Endothelial cell of umbilical vein (primary cell): ENCODE measurements at regions not wholly inside any gene's neighbourhood (a gene's known extent, or its start where the extent isn't known, plus 50 kb on each side); places are given as distances from the start of the nearest gene placed in this dataset.

Experiments used
- BruUV-seq: library from RNA; stranded (reverse); fragments of 400-500 nt; replicated peaks from 2 replicates; lab custom pipeline; 2021; lab: Mats Ljungman, UMichigan
- CTCF ChIA-PET: fragments of 300-600, 350-600 bp; sonication (Branson Sonifier 250); formaldehyde crosslinking; loops from one replicate; lab custom pipeline; 2021; ENCODE audit warnings: antibody characterized with exemption, inconsistent platforms; lab: Charles Lee
- POLR2A ChIA-PET: fragments of 300-600, 350-600 bp; sonication (Branson Sonifier 250); formaldehyde crosslinking; loops from one replicate; lab custom pipeline; 2021; ENCODE audit warnings: antibody characterized with exemption, inconsistent platforms; lab: Charles Lee
- DNase-seq: peaks from one replicate; pipeline ENCODE4 v3.0.0-alpha.2; 2011; ENCODE audit warnings: low read depth, low spot score
- FAIRE-seq: peaks from 2 replicates; lab custom pipeline; 2011; peaks lifted over from hg19 to GRCh38; lab: Jason Lieb, UNC
- H2AFZ ChIP-seq: 2 replicates; pipeline ENCODE4 v1.6.0; 2012; ENCODE audit warnings: low read depth, low read length, control low read depth, inconsistent platforms
- H3K27ac ChIP-seq: 2 replicates; pipeline ENCODE4 v1.5.1; 2011; ENCODE audit warnings: low read depth, mild to moderate bottlenecking, control low read depth, low read length, moderate library complexity; ENCODE audit not compliant: insufficient read depth
- H3K27me3 ChIP-seq, 2 experiments: 2 replicates each; pipeline versions ENCODE4 v1.6.0 to v1.6.1; 2011; ENCODE audit warnings: low read length in 2 of 2, mixed read lengths in 1 of 2; ENCODE audit not compliant: control insufficient read depth in 2 of 2, insufficient read depth in 2 of 2
- H3K36me3 ChIP-seq, 2 experiments: 2 replicates in 1 of 2; 3 replicates in 1 of 2; pipeline ENCODE4 v1.5.1; 2011; ENCODE audit warnings: low read length in 2 of 2, mild to moderate bottlenecking in 1 of 2, moderate library complexity in 1 of 2; ENCODE audit not compliant: control insufficient read depth in 2 of 2, insufficient read depth in 2 of 2; ENCODE audit errors: extremely low read depth in 1 of 2
- H3K4me1 ChIP-seq: 3 replicates; pipeline ENCODE4 v1.5.1; 2011; ENCODE audit warnings: mild to moderate bottlenecking, low read length; ENCODE audit not compliant: control insufficient read depth, insufficient read depth; ENCODE audit errors: extremely low read depth
- H3K4me2 ChIP-seq: 2 replicates; pipeline ENCODE4 v1.6.1; 2011; ENCODE audit warnings: low read length, control low read depth, mixed read lengths; ENCODE audit not compliant: insufficient read depth
- H3K4me3 ChIP-seq, 3 experiments: fragments of 200-600 bp in 1 of 3; sonication (generic), shearing (Covaris generic) in 1 of 3; replicated peaks in 1 of 3; 2 replicates each; pipeline ENCODE4 v1.5.1; 2011 to 2016; ENCODE audit warnings: control low read depth in 3 of 3, low read length in 3 of 3, mild to moderate bottlenecking in 2 of 3, inconsistent platforms in 1 of 3, low read depth in 1 of 3, moderate library complexity in 1 of 3; ENCODE audit not compliant: insufficient read depth in 1 of 3
- H3K79me2 ChIP-seq: 2 replicates; pipeline ENCODE4 v1.6.0; 2012; ENCODE audit warnings: low read length, inconsistent platforms; ENCODE audit not compliant: control insufficient read depth, insufficient read depth
- H3K9ac ChIP-seq: replicated peaks from 2 replicates; pipeline ENCODE3; 2011; ENCODE audit warnings: low read length, control low read depth; ENCODE audit not compliant: insufficient read depth; ENCODE audit errors: extremely low read depth
- H3K9me1 ChIP-seq: replicated peaks from 3 replicates; pipeline ENCODE4 v1.6.0; 2011; ENCODE audit warnings: mild to moderate bottlenecking, low read length; ENCODE audit not compliant: control insufficient read depth, insufficient read depth; ENCODE audit errors: extremely low read depth
- H3K9me3 ChIP-seq: replicated peaks from 2 replicates; pipeline ENCODE4 v1.5.1; 2012; ENCODE audit warnings: low read length, inconsistent platforms; ENCODE audit not compliant: control insufficient read depth, insufficient read depth
- H4K20me1 ChIP-seq: replicated peaks from 2 replicates; pipeline ENCODE3; 2011; ENCODE audit warnings: mild to moderate bottlenecking, low read length; ENCODE audit not compliant: control insufficient read depth, insufficient read depth; ENCODE audit errors: extremely low read depth
- EZH2 ChIP-seq: IDR thresholded peaks from 2 replicates; pipeline ENCODE4 v1.6.1; 2012; ENCODE audit warnings: borderline replicate concordance, low read depth, mild to moderate bottlenecking, moderate library complexity, low read length, inconsistent platforms; ENCODE audit not compliant: severe bottlenecking
- FOS ChIP-seq: IDR thresholded peaks from 2 replicates; pipeline ENCODE4 v1.6.1; 2011; ENCODE audit warnings: mild to moderate bottlenecking, low read length, moderate library complexity, borderline replicate concordance; ENCODE audit not compliant: insufficient read depth
- GATA2 ChIP-seq: IDR thresholded peaks from 2 replicates; pipeline ENCODE4 v1.7.0; 2011; ENCODE audit warnings: low read depth, mild to moderate bottlenecking, moderate library complexity, mixed read lengths, low read length; ENCODE audit not compliant: insufficient read length, insufficient read depth
- JUN ChIP-seq: IDR thresholded peaks from 2 replicates; pipeline ENCODE4 v1.6.1; 2011; ENCODE audit warnings: borderline replicate concordance, low read depth; ENCODE audit not compliant: insufficient read length, insufficient read depth
- MAX ChIP-seq: IDR thresholded peaks from 2 replicates; pipeline ENCODE4 v1.6.1; 2011; ENCODE audit not compliant: insufficient read depth, insufficient read length
- MYC ChIP-seq: IDR thresholded peaks from one replicate; pipeline ENCODE4 v1.6.1; 2011; ENCODE audit warnings: mild to moderate bottlenecking, low read depth, low read length
- POLR2A ChIP-seq: IDR thresholded peaks from 2 replicates; pipeline ENCODE4 v1.6.1; 2012; ENCODE audit warnings: low read depth, mild to moderate bottlenecking, control low read depth, low read length
- POLR2AphosphoS5 ChIP-seq: IDR thresholded peaks from 2 replicates; pipeline ENCODE4 v1.6.1; 2012; ENCODE audit warnings: low read depth, mild to moderate bottlenecking, control low read depth, low read length, moderate library complexity; ENCODE audit not compliant: insufficient read depth
- dilution Hi-C: fragments of 300-500 bp; cut with MboI; formaldehyde crosslinking; loops from one replicate; pipeline ENCODE4 v1.15.0; 2019; ENCODE audit warnings: low sequenced_read_pairs; ENCODE audit not compliant: extremely low pct_ligation_motif_present
- intact Hi-C: fragments of 100-400 bp; cut with micrococcal nuclease; formaldehyde crosslinking; loops from one replicate; pipeline ENCODE4 v1.10.0; 2022
- TF ChIP-seq, protein P1 (sequence below), 2 donors: IDR thresholded peaks; 1 replicate in 1 of 2; 2 replicates in 1 of 2; pipeline ENCODE4 v1.5.1; 2011; ENCODE audit warnings: low read length in 2 of 2, mild to moderate bottlenecking in 2 of 2, moderate library complexity in 2 of 2, control low read depth in 1 of 2, inconsistent platforms in 1 of 2, low read depth in 1 of 2; ENCODE audit not compliant: insufficient read depth in 1 of 2; ENCODE audit errors: extremely low read depth in 1 of 2

DNA sequence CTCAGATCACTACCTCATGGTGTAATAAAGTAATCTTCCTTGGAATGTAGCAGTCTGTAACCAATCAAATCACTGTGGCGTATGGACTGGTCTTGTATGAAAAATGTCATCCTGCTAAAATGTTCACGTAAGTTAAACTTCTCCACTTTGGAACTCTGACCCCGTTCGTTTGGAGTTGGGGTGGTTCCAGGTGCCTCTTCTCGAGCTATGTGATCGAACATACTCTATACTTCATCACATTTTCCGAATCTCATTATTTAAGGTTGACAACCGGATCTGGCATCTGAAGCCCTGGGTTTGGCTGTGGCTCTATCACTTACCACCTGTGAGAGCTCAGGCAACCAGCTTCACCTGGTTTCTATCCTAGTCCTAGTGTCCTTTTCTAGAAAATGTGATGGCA is 148.0 kb upstream of the MYCN start:
- Histone ChIP-seq H3K9ac (no peak overlapping the region), H3K9me1 (no peaks in the 10 kb centered on the region), H2AFZ (no peak overlapping the region), H3K9me3 (no peaks in the 10 kb centered on the region), H3K27ac (no peak overlapping the region), H3K27me3 (no peaks in the 10 kb centered on the region), H4K20me1 (no peaks in the 10 kb centered on the region), H3K79me2 (no peaks in the 10 kb centered on the region), H3K4me2 (no peak overlapping the region), H3K4me1 (no peaks in the 10 kb centered on the region), H3K4me3 (no peak overlapping the region), H3K36me3 (no peaks in the 10 kb centered on the region)
- FAIRE-seq, result no peak
- intact Hi-C loops, result no loop called here
- ChIA-PET CTCF (interaction anchor here (0.9 kb wide), 1 partner anchor 153 kb away, joined by 3 read pairs; no protein-coding TSS in a partner anchor), POLR2A (no interaction called here)
- no peak for DNase-seq
- no peak for TF ChIP-seq POLR2A
- no peak for TF ChIP-seq EZH2
- no peak for TF ChIP-seq MAX
- TF ChIP-seq, protein P1, sequence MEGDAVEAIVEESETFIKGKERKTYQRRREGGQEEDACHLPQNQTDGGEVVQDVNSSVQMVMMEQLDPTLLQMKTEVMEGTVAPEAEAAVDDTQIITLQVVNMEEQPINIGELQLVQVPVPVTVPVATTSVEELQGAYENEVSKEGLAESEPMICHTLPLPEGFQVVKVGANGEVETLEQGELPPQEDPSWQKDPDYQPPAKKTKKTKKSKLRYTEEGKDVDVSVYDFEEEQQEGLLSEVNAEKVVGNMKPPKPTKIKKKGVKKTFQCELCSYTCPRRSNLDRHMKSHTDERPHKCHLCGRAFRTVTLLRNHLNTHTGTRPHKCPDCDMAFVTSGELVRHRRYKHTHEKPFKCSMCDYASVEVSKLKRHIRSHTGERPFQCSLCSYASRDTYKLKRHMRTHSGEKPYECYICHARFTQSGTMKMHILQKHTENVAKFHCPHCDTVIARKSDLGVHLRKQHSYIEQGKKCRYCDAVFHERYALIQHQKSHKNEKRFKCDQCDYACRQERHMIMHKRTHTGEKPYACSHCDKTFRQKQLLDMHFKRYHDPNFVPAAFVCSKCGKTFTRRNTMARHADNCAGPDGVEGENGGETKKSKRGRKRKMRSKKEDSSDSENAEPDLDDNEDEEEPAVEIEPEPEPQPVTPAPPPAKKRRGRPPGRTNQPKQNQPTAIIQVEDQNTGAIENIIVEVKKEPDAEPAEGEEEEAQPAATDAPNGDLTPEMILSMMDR (IDR thresholded peaks at IDR 0.05; ENCODE audit: extremely low read depth in 1 of 2, insufficient read depth in 1 of 2, low read depth in 1 of 2, low read length in 2 of 2), result no peak
- no peak for TF ChIP-seq JUN
- no peak for TF ChIP-seq GATA2
- TF ChIP-seq MYC, result no peak
- TF ChIP-seq POLR2AphosphoS5, result no peak
- TF ChIP-seq FOS, result no peak
- no TSS peak for BruUV-seq
- dilution Hi-C loops, result no loop called here
